ENCODE measurements at regions not wholly inside any gene's neighbourhood (a gene's known extent, or its start where the extent isn't known, plus 50 kb on each side); places are given as distances from the start of the nearest gene placed in this dataset.

GRCh38 chr20:60428651-60429050, 470.4 kb downstream of the CDH26 start:
- DNase-seq (ENCODE audit: extremely low read depth in 1 of 11, low read depth in 9 of 11, low spot score in 4 of 11): no peak

GRCh38 chr20:60430516-60431001, 472.3 kb downstream of the CDH26 start:
- DNase-seq (ENCODE audit: extremely low read depth in 1 of 11, low read depth in 9 of 11, low spot score in 4 of 11): no peak

GRCh38 chr20:60431349-60431748, 473.1 kb downstream of the CDH26 start:
- DNase-seq (ENCODE audit: extremely low read depth in 1 of 11, low read depth in 9 of 11, low spot score in 4 of 11): no peak

- no peak for DNase-seq (ENCODE audit: extremely low read depth in 1 of 11, low read depth in 9 of 11, low spot score in 4 of 11)
These were observed 479.2 kb downstream of the CDH26 start for GRCh38 chr20:60437418-60437817.

GRCh38 chr20:60446267-60447111, 488.3 kb downstream of the CDH26 start:
- DNase-seq (ENCODE audit: extremely low read depth in 1 of 11, low read depth in 9 of 11, low spot score in 4 of 11): no peak

GRCh38 chr20:60447703-60448102, 489.5 kb downstream of the CDH26 start:
- DNase-seq (ENCODE audit: extremely low read depth in 1 of 11, low read depth in 9 of 11, low spot score in 4 of 11): no peak

GRCh38 chr20:60453388-60454246, 495.4 kb downstream of the CDH26 start:
- DNase-seq (ENCODE audit: extremely low read depth in 1 of 11, low read depth in 9 of 11, low spot score in 4 of 11): no peak

- DNase-seq (ENCODE audit: extremely low read depth in 1 of 11, low read depth in 9 of 11, low spot score in 4 of 11): no peak
These were observed 496.3 kb downstream of the CDH26 start for GRCh38 chr20:60454491-60454890.

GRCh38 chr20:60455272-60455671, 497.0 kb downstream of the CDH26 start:
- no peak for DNase-seq (ENCODE audit: extremely low read depth in 1 of 11, low read depth in 9 of 11, low spot score in 4 of 11)

- no peak for DNase-seq (ENCODE audit: extremely low read depth in 1 of 11, low read depth in 9 of 11, low spot score in 4 of 11)
These were observed 501.0 kb downstream of the CDH26 start for GRCh38 chr20:60459212-60459611.

- no peak for DNase-seq (ENCODE audit: extremely low read depth in 1 of 11, low read depth in 9 of 11, low spot score in 4 of 11)
These were observed 503.8 kb downstream of the CDH26 start for GRCh38 chr20:60461993-60462392.

- no peak for DNase-seq (ENCODE audit: extremely low read depth in 1 of 11, low read depth in 9 of 11, low spot score in 4 of 11)
These were observed 505.6 kb downstream of the CDH26 start for GRCh38 chr20:60463798-60464197.

GRCh38 chr20:60465439-60465838, 507.2 kb downstream of the CDH26 start:
- no peak for DNase-seq (ENCODE audit: extremely low read depth in 1 of 11, low read depth in 9 of 11, low spot score in 4 of 11)

GRCh38 chr20:60465993-60466686, 507.9 kb downstream of the CDH26 start:
- no peak for DNase-seq (ENCODE audit: extremely low read depth in 1 of 11, low read depth in 9 of 11, low spot score in 4 of 11)

- no peak for DNase-seq (ENCODE audit: extremely low read depth in 1 of 11, low read depth in 9 of 11, low spot score in 4 of 11)
These were observed 508.4 kb downstream of the CDH26 start for GRCh38 chr20:60466687-60467022.

GRCh38 chr20:60467078-60467477, 508.9 kb downstream of the CDH26 start:
- no peak for DNase-seq (ENCODE audit: extremely low read depth in 1 of 11, low read depth in 9 of 11, low spot score in 4 of 11)

- DNase-seq (ENCODE audit: extremely low read depth in 1 of 11, low read depth in 9 of 11, low spot score in 4 of 11): no peak
These were observed 509.5 kb downstream of the CDH26 start for GRCh38 chr20:60467771-60468170.

- no peak for DNase-seq (ENCODE audit: extremely low read depth in 1 of 11, low read depth in 9 of 11, low spot score in 4 of 11)
These were observed 511.6 kb downstream of the CDH26 start for GRCh38 chr20:60469829-60470228.

GRCh38 chr20:60470366-60470765, 512.1 kb downstream of the CDH26 start:
- DNase-seq (ENCODE audit: extremely low read depth in 1 of 11, low read depth in 9 of 11, low spot score in 4 of 11): no peak

GRCh38 chr20:60473211-60473610, 515.0 kb downstream of the CDH26 start:
- DNase-seq (ENCODE audit: extremely low read depth in 1 of 11, low read depth in 9 of 11, low spot score in 4 of 11): no peak

Data from renal cortex interstitium (tissue), 11 donors.